ENCODE measurements at regions not wholly inside any gene's neighbourhood (a gene's known extent, or its start where the extent isn't known, plus 50 kb on each side); places are given as distances from the start of the nearest gene placed in this dataset.

- no peak for DNase-seq (ENCODE audit: low read depth)
- Histone ChIP-seq H3K27me3 (ENCODE audit: control insufficient read depth, insufficient read depth, low read length) (no peaks in the 10 kb centered on the region), H3K4me3 (ENCODE audit: low read depth, low read length) (no peak overlapping the region), H3K36me3 (ENCODE audit: control insufficient read depth, insufficient read depth, low read length) (no peaks in the 10 kb centered on the region)
- no peak for TF ChIP-seq CTCF (IDR thresholded peaks at IDR 0.05; ENCODE audit: insufficient read depth, low read depth, low read length)
- ChIA-PET POLR2A (no interaction called here), CTCF (no interaction called here)
These were observed 177.7 kb downstream of the GNAT3 start for GRCh38 chr7:80334196-80334595.

- ChIA-PET CTCF (interaction anchor here (0.8 kb wide), 1 partner anchor 199 kb away, joined by 3 read pairs; the partner anchor contains the start of gene GNAI1), POLR2A (no interaction called here)
- TF ChIP-seq CTCF (IDR thresholded peaks at IDR 0.05; ENCODE audit: insufficient read depth, low read depth, low read length) = no peak
- DNase-seq (ENCODE audit: low read depth) = no peak
- Histone ChIP-seq H3K4me3 (ENCODE audit: low read depth, low read length) (no peak overlapping the region), H3K36me3 (ENCODE audit: control insufficient read depth, insufficient read depth, low read length) (no peaks in the 10 kb centered on the region), H3K27me3 (ENCODE audit: control insufficient read depth, insufficient read depth, low read length) (no peaks in the 10 kb centered on the region)
These were observed 178.8 kb downstream of the GNAT3 start for GRCh38 chr7:80333040-80333439.

- ChIA-PET CTCF (interaction anchor here (1.3 kb wide), 1 partner anchor 17 kb away, joined by 3 read pairs; no protein-coding TSS in a partner anchor), POLR2A (no interaction called here)
- peak; percentile 81 for DNase-seq (ENCODE audit: low read depth)
- H3K4me3 ChIP-seq (ENCODE audit: low read depth, low read length) = no peak overlapping the region
- H3K27me3 ChIP-seq (ENCODE audit: control insufficient read depth, insufficient read depth, low read length) = no peaks in the 10 kb centered on the region
- no peak for TF ChIP-seq CTCF (IDR thresholded peaks at IDR 0.05; ENCODE audit: insufficient read depth, low read depth, low read length)
- no peaks in the 10 kb centered on the region for H3K36me3 ChIP-seq (ENCODE audit: control insufficient read depth, insufficient read depth, low read length)
These were observed 181.4 kb downstream of the GNAT3 start for GRCh38 chr7:80330434-80330833.

- CTCF ChIA-PET = interaction anchor here (0.7 to 0.8 kb wide), 2 partner anchors 12 to 18 kb away, joined by 3 to 4 read pairs; no protein-coding TSS in a partner anchor
- no peaks in the 10 kb centered on the region for H3K36me3 ChIP-seq (ENCODE audit: control insufficient read depth, insufficient read depth, low read length)
- no peaks in the 10 kb centered on the region for H3K27me3 ChIP-seq (ENCODE audit: control insufficient read depth, insufficient read depth, low read length)
- no peak for DNase-seq (ENCODE audit: low read depth)
- no peak overlapping the region for H3K4me3 ChIP-seq (ENCODE audit: low read depth, low read length)
- no peak for TF ChIP-seq CTCF (IDR thresholded peaks at IDR 0.05; ENCODE audit: insufficient read depth, low read depth, low read length)
- POLR2A ChIA-PET = no interaction called here
These were observed 187.8 kb downstream of the GNAT3 start for GRCh38 chr7:80324032-80324431.

- no peak for DNase-seq (ENCODE audit: low read depth)
- no peak for TF ChIP-seq CTCF (IDR thresholded peaks at IDR 0.05; ENCODE audit: insufficient read depth, low read depth, low read length)
- Histone ChIP-seq H3K4me3 (ENCODE audit: low read depth, low read length) (no peak overlapping the region), H3K36me3 (ENCODE audit: control insufficient read depth, insufficient read depth, low read length) (no peaks in the 10 kb centered on the region), H3K27me3 (ENCODE audit: control insufficient read depth, insufficient read depth, low read length) (no peaks in the 10 kb centered on the region)
- POLR2A ChIA-PET = no interaction called here
- CTCF ChIA-PET = interaction anchor here (0.8 kb wide), 1 partner anchor 73 kb away, joined by 3 read pairs; no protein-coding TSS in a partner anchor
These were observed 184.8 kb downstream of the GNAI1 start for GRCh38 chr7:80319461-80319860.

Measured in BJ (cell line).